C4-2B (cell line): ENCODE measurements at regions not wholly inside any gene's neighbourhood (a gene's known extent, or its start where the extent isn't known, plus 50 kb on each side); places are given as distances from the start of the nearest gene placed in this dataset.

Experiments
- ZFX ChIP-seq: fragments of 450-650 bp; IDR thresholded peaks from 2 replicates; pipeline ENCODE4 v1.6.1; 2017
- TF ChIP-seq, protein P1 (sequence below): fragments of 450-650 bp; conservative IDR thresholded peaks from 2 replicates; pipeline ENCODE4 v1.5.1; 2017; ENCODE audit warnings: mild to moderate bottlenecking

DNA sequence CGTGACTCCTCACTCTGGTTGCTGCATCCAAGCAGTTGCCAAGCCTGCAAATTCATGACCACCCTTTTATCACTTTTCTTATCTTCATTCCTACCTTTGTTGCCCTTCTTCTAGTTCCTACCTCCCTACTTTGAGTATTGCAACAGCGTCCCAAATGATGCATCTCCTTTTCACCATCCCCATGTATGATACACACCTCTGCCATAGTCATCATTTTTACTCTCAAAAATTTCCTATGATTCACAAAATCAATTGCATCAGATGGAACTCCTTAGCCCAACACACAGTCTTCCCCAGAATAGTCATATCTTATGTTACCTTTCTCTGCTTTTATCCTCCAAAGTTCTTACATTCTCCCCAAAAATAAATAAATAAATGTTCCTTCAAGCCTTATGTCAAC lies 262.6 kb downstream of the TBL1XR1 start:
- TF ChIP-seq, protein P1, sequence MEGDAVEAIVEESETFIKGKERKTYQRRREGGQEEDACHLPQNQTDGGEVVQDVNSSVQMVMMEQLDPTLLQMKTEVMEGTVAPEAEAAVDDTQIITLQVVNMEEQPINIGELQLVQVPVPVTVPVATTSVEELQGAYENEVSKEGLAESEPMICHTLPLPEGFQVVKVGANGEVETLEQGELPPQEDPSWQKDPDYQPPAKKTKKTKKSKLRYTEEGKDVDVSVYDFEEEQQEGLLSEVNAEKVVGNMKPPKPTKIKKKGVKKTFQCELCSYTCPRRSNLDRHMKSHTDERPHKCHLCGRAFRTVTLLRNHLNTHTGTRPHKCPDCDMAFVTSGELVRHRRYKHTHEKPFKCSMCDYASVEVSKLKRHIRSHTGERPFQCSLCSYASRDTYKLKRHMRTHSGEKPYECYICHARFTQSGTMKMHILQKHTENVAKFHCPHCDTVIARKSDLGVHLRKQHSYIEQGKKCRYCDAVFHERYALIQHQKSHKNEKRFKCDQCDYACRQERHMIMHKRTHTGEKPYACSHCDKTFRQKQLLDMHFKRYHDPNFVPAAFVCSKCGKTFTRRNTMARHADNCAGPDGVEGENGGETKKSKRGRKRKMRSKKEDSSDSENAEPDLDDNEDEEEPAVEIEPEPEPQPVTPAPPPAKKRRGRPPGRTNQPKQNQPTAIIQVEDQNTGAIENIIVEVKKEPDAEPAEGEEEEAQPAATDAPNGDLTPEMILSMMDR, result no peak
- TF ChIP-seq ZFX, result no peak
